Liver (tissue), 8 donors: ENCODE measurements at regions not wholly inside any gene's neighbourhood (a gene's known extent, or its start where the extent isn't known, plus 50 kb on each side); places are given as distances from the start of the nearest gene placed in this dataset.

ENCODE experiments used
- DNase-seq: peaks from one replicate; pipeline ENCODE4 v3.0.0-alpha.2; 2017; ENCODE audit warnings: low spot score
- H3K27ac ChIP-seq, 2 donors: one replicate each; pipeline ENCODE4 v1.7.0; 2013; ENCODE audit warnings: inconsistent platforms in 2 of 2, low read length in 2 of 2, control low read depth in 1 of 2, low read depth in 1 of 2, mild to moderate bottlenecking in 1 of 2
- H3K27me3 ChIP-seq, 4 donors: one replicate each; pipeline versions ENCODE4 v1.6.1 to v1.7.0; 2013; ENCODE audit warnings: low read length in 3 of 4, inconsistent platforms in 1 of 4, mild to moderate bottlenecking in 1 of 4, moderate library complexity in 1 of 4; ENCODE audit not compliant: control insufficient read depth in 4 of 4, insufficient read depth in 4 of 4
- H3K36me3 ChIP-seq, 4 donors: one replicate each; pipeline versions ENCODE4 v1.6.1 to v1.7.0; 2013; ENCODE audit warnings: low read length in 3 of 4, mild to moderate bottlenecking in 3 of 4, low read depth in 1 of 4, moderate library complexity in 1 of 4; ENCODE audit not compliant: control insufficient read depth in 4 of 4, insufficient read depth in 3 of 4
- H3K4me1 ChIP-seq, 4 donors: one replicate each; pipeline versions ENCODE4 v1.6.1 to v1.7.0; 2013; ENCODE audit warnings: low read length in 3 of 4, mild to moderate bottlenecking in 3 of 4, moderate library complexity in 1 of 4; ENCODE audit not compliant: control insufficient read depth in 4 of 4, insufficient read depth in 4 of 4
- H3K4me3 ChIP-seq, 3 donors: one replicate each; pipeline versions ENCODE4 v1.6.1 to v1.7.0; 2013; ENCODE audit warnings: low read length in 3 of 3, control low read depth in 1 of 3, low read depth in 1 of 3, mild to moderate bottlenecking in 1 of 3
- H3K9ac ChIP-seq, 2 donors: one replicate each; pipeline ENCODE4 v1.7.0; 2013; ENCODE audit warnings: low read length in 2 of 2, mild to moderate bottlenecking in 2 of 2, moderate library complexity in 2 of 2, control low read depth in 1 of 2, low read depth in 1 of 2
- H3K9me3 ChIP-seq, 4 donors: one replicate each; pipeline versions ENCODE4 v1.6.1 to v1.7.0; 2013; ENCODE audit warnings: low read length in 3 of 4; ENCODE audit not compliant: control insufficient read depth in 4 of 4
- ATF3 ChIP-seq: IDR thresholded peaks from 2 replicates; pipeline ENCODE4 v1.6.1; 2016; ENCODE audit warnings: antibody characterized with exemption
- CTCF ChIP-seq: fragments of 150-350 bp; IDR thresholded peaks from 2 replicates; pipeline ENCODE4 v1.5.1; 2017; ENCODE audit warnings: improper control_type of control experiment, low read depth, low read length; ENCODE audit not compliant: missing input control
- EGR1 ChIP-seq, 2 donors: IDR thresholded peaks; 2 replicates each; pipeline ENCODE4 v1.6.1; 2016 to 2018; ENCODE audit warnings: antibody characterized with exemption in 2 of 2, low read depth in 2 of 2
- FOXA1 ChIP-seq: IDR thresholded peaks from 2 replicates; pipeline ENCODE4 v1.6.1; 2016; ENCODE audit warnings: antibody characterized with exemption
- FOXA2 ChIP-seq: IDR thresholded peaks from 2 replicates; pipeline ENCODE4 v1.6.1; 2016; ENCODE audit warnings: antibody characterized with exemption
- GABPA ChIP-seq, 2 donors: IDR thresholded peaks in 1 of 2; conservative IDR thresholded peaks in 1 of 2; 2 replicates each; pipeline ENCODE4 v1.6.1; 2016; ENCODE audit warnings: antibody characterized with exemption in 2 of 2, mild to moderate bottlenecking in 1 of 2, moderate library complexity in 1 of 2
- HNF4A ChIP-seq, 2 donors: conservative IDR thresholded peaks; 2 replicates each; pipeline ENCODE4 v1.6.1; 2016; ENCODE audit warnings: antibody characterized with exemption in 2 of 2, mild to moderate bottlenecking in 2 of 2
- HNF4G ChIP-seq: IDR thresholded peaks from 2 replicates; pipeline ENCODE4 v1.6.1; 2016; ENCODE audit warnings: antibody characterized with exemption
- JUND ChIP-seq, 2 donors: IDR thresholded peaks; 2 replicates each; pipeline ENCODE4 v1.6.1; 2016; ENCODE audit warnings: antibody characterized with exemption in 2 of 2
- MAX ChIP-seq: IDR thresholded peaks from 2 replicates; pipeline ENCODE4 v1.6.1; 2016; ENCODE audit warnings: antibody characterized with exemption
- NR2F2 ChIP-seq: IDR thresholded peaks from 2 replicates; pipeline ENCODE4 v1.6.1; 2016; ENCODE audit warnings: antibody characterized with exemption
- RAD21 ChIP-seq, 2 donors: IDR thresholded peaks; 2 replicates each; pipeline ENCODE4 v1.6.1; 2016; ENCODE audit warnings: antibody characterized with exemption in 2 of 2, mild to moderate bottlenecking in 2 of 2
- REST ChIP-seq: IDR thresholded peaks from 2 replicates; pipeline ENCODE4 v1.6.1; 2016; ENCODE audit warnings: antibody characterized with exemption, mild to moderate bottlenecking
- RXRA ChIP-seq, 2 donors: IDR thresholded peaks; 2 replicates each; pipeline ENCODE4 v1.6.1; 2017 to 2018; ENCODE audit warnings: antibody characterized with exemption in 2 of 2, mild to moderate bottlenecking in 1 of 2
- SP1 ChIP-seq: IDR thresholded peaks from 2 replicates; pipeline ENCODE4 v1.6.1; 2018; ENCODE audit warnings: antibody characterized with exemption, mild to moderate bottlenecking
- TAF1 ChIP-seq: conservative IDR thresholded peaks from 2 replicates; pipeline ENCODE4 v1.6.1; 2016; ENCODE audit warnings: antibody characterized with exemption, mild to moderate bottlenecking
- YY1 ChIP-seq: IDR thresholded peaks from 2 replicates; pipeline ENCODE4 v1.6.1; 2016; ENCODE audit warnings: antibody characterized with exemption, mild to moderate bottlenecking
- WGBS: extraction: QIAGEN DNeasy Blood & Tissue Kit; methylation state at CpG from one replicate; pipeline ENCODE4 v1.1.7; 2013; 5-methylcytosine and 5-hydroxymethylcytosine counted together
- donor health status: healthy.
- donor health status: healthy.
- donor health status: healthy.
- donor health status: healthy.
- donor health status: healthy.

- TF ChIP-seq MAX (no peak), CTCF (no peak), EGR1 (IDR thresholded peaks at IDR 0.05; ENCODE audit: low read depth in 2 of 2) (no peak), SP1 (no peak), HNF4G (no peak), YY1 (no peak), TAF1 (no peak), FOXA1 (no peak), HNF4A (conservative IDR thresholded peaks at IDR 0.05) (no peak), RXRA (IDR thresholded peaks at IDR 0.05) (no peak), FOXA2 (no peak), RAD21 (IDR thresholded peaks at IDR 0.05) (no peak), JUND (IDR thresholded peaks at IDR 0.05) (no peak), REST (no peak)
- H3K36me3 ChIP-seq: no peaks in the 10 kb centered on the region
- H3K9me3 ChIP-seq: peaks cover 0 to 7% (median 1%) of the 10 kb centered on the region in 4 donors
- no peaks in the 10 kb centered on the region for H3K4me1 ChIP-seq
- H3K4me3 ChIP-seq: no peak overlapping the region
- H3K27ac ChIP-seq: no peak overlapping the region
- DNase-seq: no peak
- H3K9ac ChIP-seq: no peak overlapping the region
- peaks cover 0 to 7% (median 0%) of the 10 kb centered on the region in 4 donors for H3K27me3 ChIP-seq
These were observed 123.1 kb upstream of the SV2C start for GRCh38 chr5:75960129-75960528.

GRCh38 chr5:75952963-75953362 is 130.2 kb upstream of the SV2C start:
- DNase-seq: no peak
- Histone ChIP-seq H3K4me1 (no peaks in the 10 kb centered on the region), H3K27me3 (peaks cover 0 to 4% (median under 1%) of the 10 kb centered on the region in 4 donors), H3K9me3 (peaks cover 0 to 7% (median 2%) of the 10 kb centered on the region in 4 donors), H3K36me3 (no peaks in the 10 kb centered on the region), H3K4me3 (no peak overlapping the region), H3K9ac (no peak overlapping the region), H3K27ac (no peak overlapping the region)
- 59% methylated on average over 1 of the region's 1 CpG for WGBS
- no peak for TF ChIP-seq NR2F2
- no peak for TF ChIP-seq FOXA2
- no peak for TF ChIP-seq RXRA (IDR thresholded peaks at IDR 0.05)
- no peak for TF ChIP-seq REST
- no peak for TF ChIP-seq FOXA1
- TF ChIP-seq HNF4A (conservative IDR thresholded peaks at IDR 0.05): no peak
- no peak for TF ChIP-seq ATF3
- TF ChIP-seq RAD21 (IDR thresholded peaks at IDR 0.05): no peak
- TF ChIP-seq CTCF: no peak
- no peak for TF ChIP-seq HNF4G
- TF ChIP-seq MAX: no peak
- no peak for TF ChIP-seq TAF1
- TF ChIP-seq GABPA (IDR thresholded peaks at IDR 0.05 in 1 of 2, conservative IDR thresholded peaks at IDR 0.05 in 1 of 2): no peak
- no peak for TF ChIP-seq JUND (IDR thresholded peaks at IDR 0.05)
- TF ChIP-seq SP1: no peak
- no peak for TF ChIP-seq EGR1 (IDR thresholded peaks at IDR 0.05; ENCODE audit: low read depth in 2 of 2)
